ENCODE measurements at regions not wholly inside any gene's neighbourhood (a gene's known extent, or its start where the extent isn't known, plus 50 kb on each side); places are given as distances from the start of the nearest gene placed in this dataset.

GRCh38 chr18:2478662-2479061, 92.6 kb downstream of the METTL4 start:
- DNase-seq (ENCODE audit: low read depth) = no peak
- TF ChIP-seq CTCF (conservative IDR thresholded peaks at IDR 0.05; ENCODE audit: low read length) = no peak

GRCh38 chr18:2480536-2480935, 90.8 kb downstream of the METTL4 start:
- TF ChIP-seq CTCF (conservative IDR thresholded peaks at IDR 0.05; ENCODE audit: low read length) = no peak
- no peak overlapping the region for H3K4me3 ChIP-seq (ENCODE audit: low read length)
- DNase-seq (ENCODE audit: low read depth) = no peak

More at GRCh38 chr18:2478662-2479061, 92.6 kb downstream of the METTL4 start:
- no peak overlapping the region for H3K4me3 ChIP-seq (ENCODE audit: low read length)

DNA sequence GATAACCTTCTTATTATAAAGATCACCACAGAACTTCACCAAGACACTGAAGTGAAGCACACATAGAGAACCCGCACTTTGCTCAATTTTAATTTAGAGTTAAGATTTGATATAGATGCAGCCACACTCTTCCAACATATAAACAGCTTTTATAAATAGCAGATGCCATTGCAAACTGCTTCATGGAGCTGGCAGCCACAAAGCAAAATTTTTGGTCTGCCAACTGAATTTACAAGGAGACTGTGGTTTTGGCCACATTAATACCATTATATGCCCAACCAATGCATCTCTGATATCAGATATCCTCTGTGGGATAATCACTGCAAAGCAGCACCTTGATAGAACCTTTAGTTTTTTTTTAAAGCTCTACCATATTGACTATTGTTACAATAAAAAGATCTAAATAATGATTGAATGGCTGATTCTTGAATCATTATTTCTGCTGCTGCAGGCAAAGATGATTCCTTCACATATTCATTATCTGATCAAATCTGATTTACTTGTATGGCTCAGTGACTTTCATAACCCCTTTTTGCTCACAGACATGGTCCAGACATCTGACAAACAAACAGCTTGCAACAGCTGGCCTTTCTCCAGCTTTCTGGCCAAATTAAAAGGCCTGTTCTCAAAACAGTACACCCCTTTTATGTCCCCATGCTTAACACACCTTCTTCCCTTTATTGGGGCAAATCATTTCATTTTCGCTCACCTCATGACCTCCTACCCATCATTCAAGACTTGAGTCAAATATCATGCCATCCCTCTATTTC, 88.4 kb downstream of the METTL4 start:
- DNase-seq (ENCODE audit: low read depth) = no peak
- no peak for TF ChIP-seq CTCF (conservative IDR thresholded peaks at IDR 0.05; ENCODE audit: low read length)
- no peak overlapping the region for H3K4me3 ChIP-seq (ENCODE audit: low read length)

GRCh38 chr18:2485983-2486382, 85.3 kb downstream of the METTL4 start:
- DNase-seq (ENCODE audit: low read depth) = no peak
- no peak for TF ChIP-seq CTCF (conservative IDR thresholded peaks at IDR 0.05; ENCODE audit: low read length)
- no peak overlapping the region for H3K4me3 ChIP-seq (ENCODE audit: low read length)

GRCh38 chr18:2486426-2486825, 84.9 kb downstream of the METTL4 start:
- H3K4me3 ChIP-seq (ENCODE audit: low read length) = no peak overlapping the region
- TF ChIP-seq CTCF (conservative IDR thresholded peaks at IDR 0.05; ENCODE audit: low read length) = no peak
- DNase-seq (ENCODE audit: low read depth) = no peak

Data from AG10803 (cell line).